PC-3 (cell line): ENCODE measurements at regions not wholly inside any gene's neighbourhood (a gene's known extent, or its start where the extent isn't known, plus 50 kb on each side); places are given as distances from the start of the nearest gene placed in this dataset.

Experiments
- ATAC-seq: fragments of 200-7000 bp; cut with Tn5 transposase; 2 replicates; pipeline ENCODE4 v1.9.1; 2020; ENCODE audit warnings: mild to moderate bottlenecking, moderate library complexity
- BruUV-seq: library from RNA; stranded (reverse); fragments of 400-500 nt; replicated peaks from 2 replicates; lab custom pipeline; 2021; lab: Mats Ljungman, UMichigan
- CTCF ChIA-PET: fragments of 300-600 bp; sonication (Branson Sonifier 250); formaldehyde crosslinking; loops from one replicate; lab custom pipeline; 2022; ENCODE audit warnings: antibody characterized with exemption; lab: Charles Lee
- POLR2A ChIA-PET: fragments of 300-600 bp; sonication (Branson Sonifier 250); formaldehyde crosslinking; loops from one replicate; lab custom pipeline; 2022; ENCODE audit warnings: antibody characterized with exemption; ENCODE audit not compliant: unreplicated experiment; lab: Charles Lee
- DNase-seq: peaks from one replicate; pipeline ENCODE4 v3.0.0-alpha.2; 2015
- H2AFZ ChIP-seq: fragments of 300-600 bp; sonication (generic); 2 replicates; pipeline ENCODE4 v1.6.0; 2016; ENCODE audit warnings: antibody characterized with exemption, low read length
- H3F3A ChIP-seq: fragments of 300-600 bp; sonication (generic); one replicate; pipeline ENCODE4 v1.6.0; 2017; ENCODE audit warnings: antibody characterized with exemption, low read length, control low read depth, mild to moderate bottlenecking; ENCODE audit not compliant: unreplicated experiment
- H3K27ac ChIP-seq: fragments of 300-600 bp; sonication (generic); 2 replicates; pipeline ENCODE4 v1.5.1; 2016; ENCODE audit warnings: mild to moderate bottlenecking, low read length
- H3K27me3 ChIP-seq: fragments of 300-600 bp; sonication (generic); 2 replicates; pipeline ENCODE4 v1.6.1; 2016; ENCODE audit warnings: low read length, mixed read lengths
- H3K36me3 ChIP-seq: fragments of 300-600 bp; sonication (generic); 2 replicates; pipeline ENCODE4 v1.6.1; 2016; ENCODE audit warnings: low read depth, mixed run types, low read length, mixed read lengths
- H3K4me1 ChIP-seq: fragments of 300-600 bp; sonication (generic); 2 replicates; pipeline ENCODE4 v1.5.1; 2016; ENCODE audit warnings: low read length; ENCODE audit not compliant: insufficient read depth
- H3K4me2 ChIP-seq: fragments of 300-600 bp; sonication (generic); 2 replicates; pipeline ENCODE4 v1.6.0; 2016; ENCODE audit warnings: low read length
- H3K4me3 ChIP-seq: fragments of 300-600 bp; sonication (generic); 2 replicates; pipeline ENCODE4 v1.5.1; 2016; ENCODE audit warnings: mild to moderate bottlenecking, low read length, mixed read lengths
- H3K79me2 ChIP-seq: fragments of 300-600 bp; sonication (generic); 2 replicates; pipeline ENCODE4 v1.6.1; 2017; ENCODE audit warnings: low read length, mixed read lengths
- H3K9ac ChIP-seq: fragments of 300-600 bp; sonication (generic); 2 replicates; pipeline ENCODE4 v1.6.0; 2016; ENCODE audit warnings: mild to moderate bottlenecking, low read length
- H3K9me2 ChIP-seq: fragments of 300-600 bp; sonication (generic); replicated peaks from 2 replicates; pipeline ENCODE4 v1.6.1; 2016; ENCODE audit warnings: mixed run types, low read length, mixed read lengths
- H3K9me3 ChIP-seq: fragments of 300-600 bp; sonication (generic); 2 replicates; pipeline ENCODE4 v1.6.1; 2016; ENCODE audit warnings: low read length, mixed read lengths
- H4K20me1 ChIP-seq: fragments of 300-600 bp; sonication (generic); 2 replicates; pipeline ENCODE4 v1.6.1; 2016; ENCODE audit warnings: low read length, mixed read lengths
- CTCF ChIP-seq: fragments of 300-600 bp; sonication (generic); conservative IDR thresholded peaks from 2 replicates; pipeline ENCODE4 v1.5.1; 2017; ENCODE audit warnings: antibody characterized with exemption, low read depth, mild to moderate bottlenecking, low read length
- EZH2 ChIP-seq: fragments of 300-600 bp; sonication (generic); IDR thresholded peaks from one replicate; pipeline ENCODE4 v1.6.1; 2017; ENCODE audit warnings: antibody characterized with exemption, mild to moderate bottlenecking, low read length; ENCODE audit not compliant: unreplicated experiment
- EZH2phosphoT487 ChIP-seq: fragments of 300-600 bp; sonication (generic); IDR thresholded peaks from 2 replicates; pipeline ENCODE4 v1.6.1; 2018; ENCODE audit warnings: mild to moderate bottlenecking, antibody characterized with exemption, low read length, borderline replicate concordance
- intact Hi-C: fragments of 100-400 bp; cut with micrococcal nuclease; formaldehyde crosslinking; loops from 2 replicates; pipeline ENCODE4 v1.9.0; 2023

DNA sequence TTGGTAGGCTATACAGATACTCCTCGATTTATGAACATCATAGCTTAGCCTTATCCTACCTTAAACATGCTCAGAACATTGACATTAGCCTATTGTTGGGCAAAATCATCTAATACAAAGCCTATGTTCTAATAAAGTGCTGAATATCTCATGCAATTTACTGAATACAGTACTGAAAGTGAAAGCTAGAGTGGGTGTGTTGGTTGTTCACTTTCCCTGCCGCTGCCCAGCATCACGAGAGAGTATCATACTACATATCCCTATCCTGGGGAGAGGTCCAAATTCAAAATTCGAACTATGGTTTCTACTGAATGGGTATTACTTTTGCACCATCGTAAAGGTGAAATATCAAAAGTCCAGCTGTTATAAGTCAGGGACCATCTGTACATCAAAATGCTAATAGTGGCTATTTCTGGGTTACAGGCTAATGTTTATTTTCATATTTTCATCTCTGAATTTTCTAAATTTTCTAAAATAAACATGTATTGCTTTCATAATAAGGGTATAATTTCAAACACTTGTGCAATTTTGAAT lies 54.5 kb downstream of the NACA2 start:
- Histone ChIP-seq H3K36me3 (no peaks in the 10 kb centered on the region), H3K9me2 (no peaks in the 10 kb centered on the region), H3K4me3 (no peak overlapping the region), H3K27ac (no peak overlapping the region), H3K9me3 (peaks cover 9% of the 10 kb centered on the region), H4K20me1 (no peaks in the 10 kb centered on the region), H3K27me3 (no peaks in the 10 kb centered on the region), H3K79me2 (no peaks in the 10 kb centered on the region), H3K9ac (no peak overlapping the region), H3K4me1 (no peaks in the 10 kb centered on the region), H3K4me2 (0 out of 2 replicates have a peak overlapping the region, but pooled peaks have one; percentile 14), H2AFZ (no peak overlapping the region), H3F3A (no peaks in the 10 kb centered on the region)
- ChIA-PET POLR2A (no interaction called here), CTCF (no interaction called here)
- no peak for ATAC-seq
- DNase-seq: no peak
- intact Hi-C loops: no loop called here
- TF ChIP-seq EZH2: no peak
- no peak for TF ChIP-seq EZH2phosphoT487
- no peak for TF ChIP-seq CTCF
- no TSS peak for BruUV-seq
